ENCODE measurements at regions not wholly inside any gene's neighbourhood (a gene's known extent, or its start where the extent isn't known, plus 50 kb on each side); places are given as distances from the start of the nearest gene placed in this dataset.

GRCh38 chr2:120539937-120540718 is 194.2 kb downstream of the INHBB start:
- TF ChIP-seq POLR2A (IDR thresholded peaks at IDR 0.05; ENCODE audit: low read depth, low read length) = no peak
- no peak for TF ChIP-seq POLR2AphosphoS5 (IDR thresholded peaks at IDR 0.05; ENCODE audit: low read depth, low read length)
- TF ChIP-seq TAF1 (IDR thresholded peaks at IDR 0.05; ENCODE audit: low read depth, low read length) = no peak

All from GM12891 (cell line).